ENCODE measurements at regions not wholly inside any gene's neighbourhood (a gene's known extent, or its start where the extent isn't known, plus 50 kb on each side); places are given as distances from the start of the nearest gene placed in this dataset.

- no peak for TF ChIP-seq FOXA1 (IDR thresholded peaks at IDR 0.05)
- TF ChIP-seq ATF3 (IDR thresholded peaks at IDR 0.05): no peak
- TF ChIP-seq CTCF (IDR thresholded peaks at IDR 0.05; ENCODE audit: low read depth, low read length, missing input control): peak; percentile 45
- no peak for TF ChIP-seq ZBTB33 (IDR thresholded peaks at IDR 0.05)
- peak; percentile 82 to 84 for TF ChIP-seq RAD21 (IDR thresholded peaks at IDR 0.05)
- TF ChIP-seq YY1 (IDR thresholded peaks at IDR 0.05): no peak
- TF ChIP-seq, protein P1, sequence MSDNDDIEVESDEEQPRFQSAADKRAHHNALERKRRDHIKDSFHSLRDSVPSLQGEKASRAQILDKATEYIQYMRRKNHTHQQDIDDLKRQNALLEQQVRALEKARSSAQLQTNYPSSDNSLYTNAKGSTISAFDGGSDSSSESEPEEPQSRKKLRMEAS (IDR thresholded peaks at IDR 0.05): no peak
- TF ChIP-seq TAF1 (conservative IDR thresholded peaks at IDR 0.05): no peak
- TF ChIP-seq GABPA (IDR thresholded peaks at IDR 0.05 in 1 of 2, conservative IDR thresholded peaks at IDR 0.05 in 1 of 2): no peak
- TF ChIP-seq REST (IDR thresholded peaks at IDR 0.05): peak; percentile 33
- peak; percentile 78 for TF ChIP-seq SP1 (IDR thresholded peaks at IDR 0.05)
- no peak for TF ChIP-seq JUND (IDR thresholded peaks at IDR 0.05)
- TF ChIP-seq RXRA (IDR thresholded peaks at IDR 0.05): peak; percentile 68 to 80
Measured at GRCh38 chr6:105793130-105793529, 293.0 kb upstream of the PRDM1 start.
